ENCODE measurements at regions not wholly inside any gene's neighbourhood (a gene's known extent, or its start where the extent isn't known, plus 50 kb on each side); places are given as distances from the start of the nearest gene placed in this dataset.

- in situ Hi-C loops (cut with HindIII; ENCODE audit: low sequenced_read_pairs): no loop called here
These were observed 557.0 kb downstream of the HAO1 start for GRCh38 chr20:7383216-7383615.

GRCh38 chr20:7387638-7388193 is 552.5 kb downstream of the HAO1 start:
- in situ Hi-C loops (cut with HindIII; ENCODE audit: low sequenced_read_pairs): loop anchor here (5.0 kb wide), 1 partner anchor 65 kb away; no protein-coding TSS in a partner anchor

- in situ Hi-C loops (cut with HindIII; ENCODE audit: low sequenced_read_pairs): loop anchor here (5.0 kb wide), 1 partner anchor 63 kb away; no protein-coding TSS in a partner anchor
These were observed 551.0 kb downstream of the HAO1 start for GRCh38 chr20:7389216-7389615.

GRCh38 chr20:7392542-7393206 is 547.6 kb downstream of the HAO1 start:
- in situ Hi-C loops (cut with HindIII; ENCODE audit: low sequenced_read_pairs): no loop called here

- in situ Hi-C loops (cut with HindIII; ENCODE audit: low sequenced_read_pairs): no loop called here
These were observed 541.1 kb downstream of the HAO1 start for GRCh38 chr20:7399114-7399513.

- in situ Hi-C loops (cut with HindIII; ENCODE audit: low sequenced_read_pairs): no loop called here
These were observed 540.7 kb downstream of the HAO1 start for GRCh38 chr20:7399575-7399974.

- in situ Hi-C loops (cut with HindIII; ENCODE audit: low sequenced_read_pairs): no loop called here
These were observed 533.6 kb downstream of the HAO1 start for GRCh38 chr20:7406671-7407070.

- in situ Hi-C loops (cut with HindIII; ENCODE audit: low sequenced_read_pairs): no loop called here
These were observed 530.1 kb downstream of the HAO1 start for GRCh38 chr20:7410150-7410549.

- in situ Hi-C loops (cut with HindIII; ENCODE audit: low sequenced_read_pairs): no loop called here
These were observed 529.2 kb downstream of the HAO1 start for GRCh38 chr20:7411075-7411474.

GRCh38 chr20:7415427-7415826 is 524.8 kb downstream of the HAO1 start:
- in situ Hi-C loops (cut with HindIII; ENCODE audit: low sequenced_read_pairs): no loop called here

GRCh38 chr20:7416382-7416781 is 523.9 kb downstream of the HAO1 start:
- in situ Hi-C loops (cut with HindIII; ENCODE audit: low sequenced_read_pairs): no loop called here

- in situ Hi-C loops (cut with HindIII; ENCODE audit: low sequenced_read_pairs): no loop called here
These were observed 519.9 kb downstream of the HAO1 start for GRCh38 chr20:7420345-7420744.

GRCh38 chr20:7426890-7427496 is 513.3 kb downstream of the HAO1 start:
- in situ Hi-C loops (cut with HindIII; ENCODE audit: low sequenced_read_pairs): no loop called here

- in situ Hi-C loops (cut with HindIII; ENCODE audit: low sequenced_read_pairs): no loop called here
These were observed 511.3 kb downstream of the HAO1 start for GRCh38 chr20:7428946-7429345.

- in situ Hi-C loops (cut with HindIII; ENCODE audit: low sequenced_read_pairs): no loop called here
These were observed 507.6 kb downstream of the HAO1 start for GRCh38 chr20:7432612-7433011.

- in situ Hi-C loops (cut with HindIII; ENCODE audit: low sequenced_read_pairs): no loop called here
These were observed 502.9 kb downstream of the HAO1 start for GRCh38 chr20:7437311-7437710.

GRCh38 chr20:7449269-7449668 is 491.0 kb downstream of the HAO1 start:
- in situ Hi-C loops (cut with HindIII; ENCODE audit: low sequenced_read_pairs): no loop called here

GRCh38 chr20:7452890-7453289 is 487.4 kb downstream of the HAO1 start:
- in situ Hi-C loops (cut with HindIII; ENCODE audit: low sequenced_read_pairs): loop anchor here (5.0 kb wide), 1 partner anchor 66 kb away; no protein-coding TSS in a partner anchor

- in situ Hi-C loops (cut with HindIII; ENCODE audit: low sequenced_read_pairs): loop anchor here (5.0 kb wide), 1 partner anchor 67 kb away; no protein-coding TSS in a partner anchor
These were observed 486.2 kb downstream of the HAO1 start for GRCh38 chr20:7454047-7454446.

GRCh38 chr20:7458459-7458858 is 481.8 kb downstream of the HAO1 start:
- in situ Hi-C loops (cut with HindIII; ENCODE audit: low sequenced_read_pairs): no loop called here

GRCh38 chr20:7459083-7459482 is 481.2 kb downstream of the HAO1 start:
- in situ Hi-C loops (cut with HindIII; ENCODE audit: low sequenced_read_pairs): no loop called here

GRCh38 chr20:7463290-7463689 is 477.0 kb downstream of the HAO1 start:
- in situ Hi-C loops (cut with HindIII; ENCODE audit: low sequenced_read_pairs): no loop called here

Measured in endothelial cell of hepatic sinusoid (primary cell).